Peyer's patch (tissue), 4 donors: ENCODE measurements at regions not wholly inside any gene's neighbourhood (a gene's known extent, or its start where the extent isn't known, plus 50 kb on each side); places are given as distances from the start of the nearest gene placed in this dataset.

Experiments
- CTCF ChIP-seq, 6 experiments: fragments of 450-650 bp in 4 of 6; fragments of 200-600 bp in 2 of 6; sonication (generic) in 1 of 6; IDR thresholded peaks; one replicate each; pipeline ENCODE4 v1.5.1; 2017 to 2019; ENCODE audit warnings: antibody characterized with exemption in 6 of 6, mild to moderate bottlenecking in 3 of 6, moderate library complexity in 1 of 6
- POLR2A ChIP-seq, 2 donors: fragments of 450-650 bp; IDR thresholded peaks; one replicate each; pipeline ENCODE4 v1.5.1; 2017; ENCODE audit warnings: antibody characterized with exemption in 2 of 2, mild to moderate bottlenecking in 2 of 2, moderate library complexity in 2 of 2

- no peak for TF ChIP-seq CTCF (IDR thresholded peaks at IDR 0.05)
- no peak for TF ChIP-seq POLR2A (IDR thresholded peaks at IDR 0.05)
Measured at GRCh38 chr9:79383096-79383495, 188.7 kb upstream of the TLE4 start.
